ENCODE measurements at regions not wholly inside any gene's neighbourhood (a gene's known extent, or its start where the extent isn't known, plus 50 kb on each side); places are given as distances from the start of the nearest gene placed in this dataset.

DNA sequence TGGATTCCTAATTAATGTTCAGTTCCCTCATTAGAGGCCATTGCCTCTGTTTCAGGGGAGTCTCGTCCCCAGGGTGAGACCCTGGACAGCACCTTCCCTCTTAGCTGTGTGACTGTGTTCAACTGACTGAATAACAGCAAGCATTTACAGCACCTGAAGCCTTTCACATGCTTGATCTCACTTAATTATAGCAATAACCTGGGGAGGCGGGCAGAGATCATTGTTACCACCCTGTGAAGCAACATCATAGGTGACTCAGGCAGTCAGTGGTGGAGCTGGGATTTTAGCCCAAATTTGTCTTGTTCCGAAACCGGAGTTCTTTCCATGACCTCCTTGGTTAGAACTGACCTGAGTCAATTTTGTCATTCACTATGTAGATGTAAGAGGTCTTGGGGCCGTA lies 105.2 kb upstream of the RAD23B start:
- no peak for FAIRE-seq
- TF ChIP-seq, protein P1, sequence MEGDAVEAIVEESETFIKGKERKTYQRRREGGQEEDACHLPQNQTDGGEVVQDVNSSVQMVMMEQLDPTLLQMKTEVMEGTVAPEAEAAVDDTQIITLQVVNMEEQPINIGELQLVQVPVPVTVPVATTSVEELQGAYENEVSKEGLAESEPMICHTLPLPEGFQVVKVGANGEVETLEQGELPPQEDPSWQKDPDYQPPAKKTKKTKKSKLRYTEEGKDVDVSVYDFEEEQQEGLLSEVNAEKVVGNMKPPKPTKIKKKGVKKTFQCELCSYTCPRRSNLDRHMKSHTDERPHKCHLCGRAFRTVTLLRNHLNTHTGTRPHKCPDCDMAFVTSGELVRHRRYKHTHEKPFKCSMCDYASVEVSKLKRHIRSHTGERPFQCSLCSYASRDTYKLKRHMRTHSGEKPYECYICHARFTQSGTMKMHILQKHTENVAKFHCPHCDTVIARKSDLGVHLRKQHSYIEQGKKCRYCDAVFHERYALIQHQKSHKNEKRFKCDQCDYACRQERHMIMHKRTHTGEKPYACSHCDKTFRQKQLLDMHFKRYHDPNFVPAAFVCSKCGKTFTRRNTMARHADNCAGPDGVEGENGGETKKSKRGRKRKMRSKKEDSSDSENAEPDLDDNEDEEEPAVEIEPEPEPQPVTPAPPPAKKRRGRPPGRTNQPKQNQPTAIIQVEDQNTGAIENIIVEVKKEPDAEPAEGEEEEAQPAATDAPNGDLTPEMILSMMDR (IDR thresholded peaks at IDR 0.05; ENCODE audit: insufficient read depth, missing control alignments): no peak
- DNase-seq (ENCODE audit: insufficient read length, low spot score): no peak

DNA sequence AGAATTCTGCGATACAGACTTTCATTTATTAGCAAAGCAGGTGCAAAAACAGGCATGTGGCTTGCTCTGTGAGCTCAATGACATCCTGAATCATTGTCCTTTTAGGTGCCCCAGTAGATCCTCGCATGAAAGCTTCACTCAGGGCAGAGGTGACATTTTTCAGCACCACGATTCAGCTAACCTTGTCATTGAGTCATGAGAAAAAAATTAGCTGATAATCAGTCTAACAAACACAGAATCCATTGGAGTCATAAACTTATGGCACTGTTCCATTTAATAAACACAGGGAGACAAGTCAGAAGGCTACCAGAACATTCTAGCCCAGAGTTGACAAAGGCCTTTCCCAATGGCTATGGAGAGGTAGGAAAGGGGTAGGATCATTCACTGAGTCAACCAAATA lies 104.8 kb upstream of the RAD23B start:
- DNase-seq (ENCODE audit: insufficient read length, low spot score) (no peak), FAIRE-seq (no peak)
- TF ChIP-seq, protein P1 (IDR thresholded peaks at IDR 0.05; ENCODE audit: insufficient read depth, missing control alignments): no peak

DNA sequence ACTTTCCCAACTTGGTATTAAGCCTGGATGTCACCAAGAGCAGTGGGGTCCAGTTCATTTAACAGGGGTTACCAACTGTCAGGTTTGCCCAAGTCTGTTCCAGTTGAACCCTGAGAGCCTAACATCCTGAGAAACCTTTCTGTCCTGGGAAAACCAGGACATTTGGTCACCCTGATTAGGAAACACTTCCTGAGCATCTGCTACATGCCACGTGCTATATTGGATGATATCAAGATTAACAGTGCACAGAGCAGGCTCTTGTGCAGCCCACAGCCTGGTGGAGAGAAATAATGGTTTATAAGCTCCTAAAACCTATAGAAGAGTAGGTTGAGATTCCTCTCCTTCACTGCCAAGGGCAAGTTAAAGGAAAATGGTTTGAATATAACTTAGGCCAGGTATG lies 102.9 kb upstream of the RAD23B start:
- DNase-seq (ENCODE audit: insufficient read length, low spot score) (no peak), FAIRE-seq (no peak)
- TF ChIP-seq, protein P1 (IDR thresholded peaks at IDR 0.05; ENCODE audit: insufficient read depth, missing control alignments): no peak

DNA sequence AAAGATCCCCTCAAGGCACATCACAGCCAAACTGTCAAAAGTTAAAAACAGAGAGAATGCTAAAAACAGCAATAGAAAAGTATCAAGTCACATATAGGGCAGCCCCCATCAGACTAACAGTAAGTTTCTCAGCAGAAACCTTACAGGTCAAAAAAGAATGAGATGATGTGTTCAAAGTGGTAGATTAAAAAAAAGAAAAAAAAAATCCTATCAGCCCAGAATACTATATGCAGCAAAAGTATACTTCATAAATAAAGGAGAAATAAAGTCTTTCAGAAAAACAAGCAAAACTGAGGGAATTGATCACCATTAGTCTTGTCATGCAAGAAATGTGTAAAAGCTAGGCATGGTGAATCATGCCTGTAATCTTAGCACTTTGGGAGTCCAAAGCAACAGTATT lies 99.9 kb upstream of the RAD23B start:
- no peak for DNase-seq (ENCODE audit: insufficient read length, low spot score)
- no peak for FAIRE-seq
- TF ChIP-seq, protein P1 (IDR thresholded peaks at IDR 0.05; ENCODE audit: insufficient read depth, missing control alignments): no peak

DNA sequence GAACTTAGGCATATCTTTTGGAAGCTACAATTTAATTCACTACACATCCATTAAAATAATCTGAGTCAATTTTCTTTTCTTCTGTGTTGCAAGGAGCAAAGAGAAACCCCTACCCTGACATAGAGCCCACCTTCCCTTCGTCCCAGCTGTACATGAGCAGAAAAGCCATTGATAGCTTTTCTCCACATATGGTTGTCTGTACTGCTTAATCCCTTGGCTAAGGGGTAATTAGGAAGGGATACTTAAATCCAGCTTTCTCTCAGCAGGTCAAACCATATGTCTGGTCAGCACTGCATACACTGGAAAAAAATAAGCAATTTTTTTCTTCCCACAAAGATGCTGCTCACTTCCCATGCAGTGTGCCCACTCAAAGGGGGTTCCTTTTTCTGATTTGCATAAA lies 94.7 kb upstream of the RAD23B start:
- DNase-seq (ENCODE audit: insufficient read length, low spot score) (no peak), FAIRE-seq (peak; percentile 95)
- TF ChIP-seq, protein P1 (IDR thresholded peaks at IDR 0.05; ENCODE audit: insufficient read depth, missing control alignments): no peak

DNA sequence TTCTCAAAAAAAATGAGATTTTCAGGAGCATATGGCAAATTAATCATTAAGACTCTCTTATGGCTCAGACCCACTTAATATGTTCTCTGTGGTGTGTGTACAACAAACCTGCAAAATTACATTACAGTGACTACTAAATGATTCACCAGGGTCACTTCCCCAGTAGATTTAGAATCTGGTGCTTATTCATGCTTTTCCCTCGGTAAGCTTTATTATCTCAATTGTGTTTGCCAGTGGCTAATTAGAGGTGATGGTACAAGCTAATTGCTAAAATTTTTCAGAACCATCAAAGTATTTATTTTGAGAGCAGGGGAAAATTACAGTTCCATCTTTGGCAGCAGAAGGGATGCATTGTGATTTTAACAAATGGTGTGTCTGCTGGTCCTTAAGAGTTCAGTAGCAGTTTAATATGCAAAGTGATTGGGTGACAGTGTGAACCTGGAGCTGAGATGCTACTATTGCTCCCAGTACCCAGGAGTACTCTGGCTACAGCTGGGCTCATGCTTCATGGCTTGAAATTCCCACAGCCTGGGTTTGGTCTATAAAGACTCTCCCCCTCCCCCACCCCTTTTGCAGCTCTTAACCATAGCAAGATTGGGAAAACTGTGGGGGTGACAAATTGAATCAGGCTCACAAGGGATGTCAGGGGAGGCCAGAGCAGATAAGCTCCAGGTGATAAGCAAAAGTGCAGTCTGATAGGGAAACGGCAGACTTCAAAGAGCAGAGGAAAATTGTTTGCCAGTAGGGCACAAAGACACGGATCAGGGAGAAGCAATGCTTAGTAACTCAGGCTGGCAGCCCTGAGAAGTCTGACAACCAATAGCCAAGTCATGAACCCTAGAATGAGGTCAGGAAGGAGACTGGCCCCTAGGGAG lies 92.8 kb upstream of the RAD23B start:
- TF ChIP-seq, protein P1 (IDR thresholded peaks at IDR 0.05; ENCODE audit: insufficient read depth, missing control alignments): no peak
- DNase-seq (ENCODE audit: insufficient read length, low spot score): no peak
- FAIRE-seq: peak; percentile 35

DNA sequence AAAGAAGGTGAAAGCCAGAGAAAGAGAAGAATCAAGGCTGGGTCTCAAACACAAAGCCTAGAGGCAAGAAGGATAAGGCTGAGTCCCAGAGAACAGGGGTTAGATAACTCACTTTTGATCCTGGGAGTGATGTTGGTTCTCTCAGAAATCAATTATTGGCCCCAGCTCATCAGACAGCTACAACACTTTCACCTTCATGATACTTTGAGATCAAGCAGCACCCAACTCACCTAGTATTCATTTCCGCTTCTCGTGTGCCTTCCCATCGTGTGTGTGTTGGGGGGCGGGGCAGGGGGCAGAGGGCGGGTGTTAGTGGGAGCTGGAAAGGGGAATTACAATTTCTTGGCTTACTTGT lies 92.2 kb upstream of the RAD23B start:
- DNase-seq (ENCODE audit: insufficient read length, low spot score) (no peak), FAIRE-seq (no peak)
- TF ChIP-seq, protein P1 (IDR thresholded peaks at IDR 0.05; ENCODE audit: insufficient read depth, missing control alignments): no peak

Measured in D721Med (cell line).